GM12892 (cell line): ENCODE measurements at regions not wholly inside any gene's neighbourhood (a gene's known extent, or its start where the extent isn't known, plus 50 kb on each side); places are given as distances from the start of the nearest gene placed in this dataset.

Experiments used
- DNase-seq: peaks from one replicate; pipeline ENCODE4 v3.0.0; 2011; ENCODE audit not compliant: insufficient read length
- FAIRE-seq: peaks from 2 replicates; lab custom pipeline; 2011; peaks lifted over from hg19 to GRCh38; lab: Jason Lieb, UNC
- POLR2A ChIP-seq: IDR thresholded peaks from 2 replicates; pipeline ENCODE4 v1.6.1; 2011; ENCODE audit warnings: low read depth, low read length, control low read depth
- POLR2AphosphoS5 ChIP-seq: IDR thresholded peaks from 2 replicates; pipeline ENCODE4 v1.6.1; 2011; ENCODE audit warnings: low read depth, low read length, control low read depth
- TAF1 ChIP-seq: IDR thresholded peaks from 2 replicates; pipeline ENCODE4 v1.6.1; 2011; ENCODE audit warnings: low read depth, mild to moderate bottlenecking, control low read depth, low read length, borderline replicate concordance

DNA sequence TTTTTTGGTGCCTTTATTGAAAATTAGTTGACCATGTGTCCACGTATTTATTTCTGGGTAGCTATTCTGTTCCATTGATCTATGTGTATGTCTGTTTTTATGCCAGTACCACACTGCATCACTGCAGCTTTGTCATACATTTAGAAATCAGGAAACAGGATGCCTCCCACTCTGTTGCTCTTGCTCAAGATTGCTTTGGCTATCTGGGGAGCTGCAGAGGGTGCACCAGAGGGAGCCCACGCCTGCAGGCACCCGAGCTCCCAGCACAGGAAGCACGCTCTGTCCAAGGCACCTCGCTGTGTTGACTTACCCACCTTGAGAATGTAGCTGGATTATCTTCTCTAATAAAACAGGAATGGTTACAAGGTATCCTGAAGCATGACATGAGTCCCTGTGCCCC lies 301.7 kb downstream of the TCERG1L start:
- no peak for DNase-seq
- FAIRE-seq, result no peak
- no peak for TF ChIP-seq POLR2A
- no peak for TF ChIP-seq TAF1
- TF ChIP-seq POLR2AphosphoS5, result no peak

- DNase-seq (no peak), FAIRE-seq (no peak)
- TF ChIP-seq TAF1, result no peak
- TF ChIP-seq POLR2A, result no peak
- TF ChIP-seq POLR2AphosphoS5, result no peak
Observed at GRCh38 chr10:131010965-131011575, 300.5 kb downstream of the TCERG1L start.

DNA sequence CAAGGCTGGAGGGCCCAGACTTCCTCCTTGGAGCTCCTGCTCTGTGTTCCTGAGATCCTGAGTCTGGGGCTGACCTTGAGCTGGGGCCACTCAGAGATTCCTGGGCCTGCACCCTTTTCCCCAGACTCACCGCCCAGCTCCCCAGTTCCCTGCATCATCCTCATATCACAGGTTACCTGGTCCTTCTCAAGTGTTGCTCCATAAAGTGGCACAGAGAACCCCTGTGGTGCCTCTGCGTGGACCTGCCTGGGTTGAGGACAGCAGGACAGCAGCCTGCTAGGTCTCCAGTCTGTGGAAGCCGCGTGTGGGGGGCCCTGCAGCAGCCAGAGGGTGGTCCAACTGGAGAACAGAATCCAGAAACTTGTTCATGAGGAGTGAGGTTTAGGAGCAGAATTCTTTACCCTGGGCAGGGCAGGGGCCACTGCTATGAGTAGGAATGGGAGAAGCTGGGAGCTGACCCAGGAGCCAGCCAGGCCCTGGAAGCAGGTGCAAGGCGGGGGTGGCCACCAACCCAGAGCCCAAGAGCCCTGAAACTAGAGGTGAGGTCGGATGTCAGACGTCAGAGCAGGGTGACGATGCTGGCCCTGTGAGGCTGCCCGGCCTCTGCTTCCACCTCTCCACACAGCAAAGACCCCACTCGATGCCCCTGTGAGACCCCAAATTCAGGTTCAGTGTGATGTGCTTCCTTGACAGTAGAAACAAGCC lies 299.4 kb downstream of the TCERG1L start:
- TF ChIP-seq POLR2AphosphoS5, result no peak
- no peak for TF ChIP-seq POLR2A
- TF ChIP-seq TAF1, result no peak
- DNase-seq (no peak), FAIRE-seq (no peak)

- no peak for FAIRE-seq
- DNase-seq, result no peak
- TF ChIP-seq POLR2A (no peak), POLR2AphosphoS5 (no peak), TAF1 (no peak)
Observed at GRCh38 chr10:131012641-131012985, 298.9 kb downstream of the TCERG1L start.

DNA sequence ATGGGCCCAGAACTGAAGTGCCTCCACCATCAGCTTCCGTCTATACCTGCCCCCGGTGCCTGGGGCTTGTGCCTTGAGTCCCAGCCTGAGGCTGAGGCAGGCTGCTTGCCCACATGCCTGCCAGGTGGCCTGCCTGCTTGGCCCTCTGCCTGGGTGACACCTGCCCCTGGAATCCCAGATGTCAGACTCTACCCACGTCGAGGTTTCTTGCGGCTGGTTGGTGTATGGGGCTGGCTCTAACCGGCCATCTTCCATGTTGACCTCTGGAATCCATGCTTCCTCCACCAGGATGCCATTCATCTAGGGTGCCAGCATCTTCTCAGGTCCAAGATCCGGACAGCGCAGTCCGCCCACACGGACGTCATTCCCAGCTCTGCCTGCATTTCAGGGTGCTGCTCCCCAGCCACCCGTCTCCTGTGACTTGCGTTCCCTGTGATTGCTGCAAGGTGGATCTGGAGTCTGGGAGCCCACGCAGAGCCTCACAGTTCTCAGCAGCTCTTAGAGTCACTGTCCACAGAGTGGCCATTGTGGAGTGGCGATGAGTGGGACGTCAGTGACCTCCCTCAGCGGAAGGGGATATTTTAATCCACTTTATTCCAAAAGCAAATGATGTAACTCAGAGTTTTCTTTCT lies 298.1 kb downstream of the TCERG1L start:
- FAIRE-seq (no peak), DNase-seq (no peak)
- TF ChIP-seq TAF1, result no peak
- no peak for TF ChIP-seq POLR2A
- TF ChIP-seq POLR2AphosphoS5, result no peak

DNA sequence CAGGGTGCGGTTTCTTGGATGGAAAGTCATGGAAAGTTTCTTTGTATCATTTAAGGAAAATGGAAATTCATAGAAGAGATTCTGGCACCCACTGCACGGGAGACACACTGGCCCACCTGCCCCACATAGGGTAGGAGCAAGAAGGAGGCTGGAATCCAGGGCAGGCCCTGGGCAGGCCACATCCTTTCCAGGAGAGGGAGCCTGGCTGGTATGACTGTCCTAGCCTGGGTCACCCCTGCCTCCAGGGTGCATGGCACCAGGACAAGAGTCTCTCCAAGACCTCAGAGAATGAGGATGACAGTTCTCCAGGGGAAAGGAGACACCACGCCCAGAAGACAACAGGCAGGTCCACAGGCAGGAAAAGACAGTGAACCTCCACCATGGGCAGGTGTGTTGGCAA lies 297.2 kb downstream of the TCERG1L start:
- TF ChIP-seq POLR2A (no peak), TAF1 (no peak), POLR2AphosphoS5 (no peak)
- FAIRE-seq (no peak), DNase-seq (no peak)

DNA sequence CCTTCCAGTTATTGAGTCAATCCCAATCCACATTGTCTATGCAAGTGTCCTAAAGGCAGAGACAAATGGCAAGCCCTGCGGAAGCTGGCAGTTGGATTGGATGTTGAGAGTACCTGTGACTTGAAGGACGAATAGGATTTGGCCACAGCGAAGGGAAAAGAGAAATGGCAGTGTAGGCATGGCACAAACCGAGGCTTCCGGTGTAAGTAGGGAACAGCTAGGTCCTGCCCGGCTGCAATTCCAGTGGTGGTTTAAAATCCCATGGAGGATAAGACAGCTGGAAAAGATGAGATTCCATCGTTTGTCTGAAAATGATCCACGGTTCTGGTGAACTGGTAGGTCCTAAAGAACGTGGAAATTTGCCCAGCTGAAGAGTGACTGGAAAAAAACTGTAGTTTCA lies 296.2 kb downstream of the TCERG1L start:
- no peak for DNase-seq
- TF ChIP-seq POLR2AphosphoS5 (no peak), POLR2A (no peak), TAF1 (no peak)
- FAIRE-seq, result no peak

DNA sequence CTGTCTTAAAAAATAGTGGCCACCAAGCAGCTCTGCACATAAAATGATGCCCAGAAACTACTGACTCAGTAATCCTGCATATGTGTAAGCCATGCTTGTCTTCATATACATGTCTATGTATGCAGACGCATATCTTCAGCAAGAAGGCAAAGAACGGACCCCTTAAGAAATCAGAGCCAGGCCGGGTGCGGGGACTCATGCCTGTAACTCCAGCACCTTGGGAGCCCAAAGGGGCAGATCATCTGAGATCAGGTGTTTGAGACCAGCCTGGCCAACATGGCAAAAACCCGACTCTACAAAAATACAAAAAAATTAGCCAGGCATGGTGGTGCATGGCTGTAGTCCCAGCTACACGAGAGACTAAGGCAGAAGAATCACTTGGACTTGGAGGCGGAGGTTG lies 295.0 kb downstream of the TCERG1L start:
- FAIRE-seq, result no peak
- no peak for TF ChIP-seq TAF1
- no peak for TF ChIP-seq POLR2A
- no peak for DNase-seq

DNA sequence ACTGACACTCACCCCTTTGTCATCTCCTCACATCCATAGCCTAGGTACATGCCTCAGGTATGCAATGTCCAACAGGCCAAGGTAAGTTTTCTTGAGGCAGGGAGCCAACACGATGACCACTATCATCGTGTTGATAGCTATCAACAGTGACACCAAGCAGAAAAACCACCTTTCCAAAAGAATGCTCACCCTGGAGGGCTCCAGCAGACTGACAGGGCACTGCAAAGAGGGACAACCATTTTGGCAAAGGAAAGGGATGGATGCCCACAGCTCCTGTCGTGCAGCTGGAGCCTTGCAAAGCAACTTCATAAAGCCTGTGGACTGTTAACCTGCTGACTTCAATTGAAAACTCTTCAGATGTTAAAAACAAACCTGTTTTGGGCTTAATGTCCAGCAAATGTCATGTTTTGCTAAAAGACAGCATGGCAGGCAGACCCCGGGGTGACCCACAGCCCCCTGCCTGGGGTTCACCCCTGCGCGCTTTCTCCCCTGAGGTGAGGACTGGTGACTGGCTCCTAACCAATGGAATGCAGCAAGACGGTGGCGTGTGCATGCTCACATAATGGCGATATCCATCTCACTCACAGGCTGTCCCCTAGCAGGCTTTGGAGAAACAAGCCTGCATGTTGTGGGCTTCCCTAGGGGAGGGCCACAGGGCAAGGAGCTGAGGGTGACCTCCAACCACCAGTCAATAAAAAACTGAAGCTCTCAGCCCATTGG lies 293.8 kb downstream of the TCERG1L start:
- FAIRE-seq (no peak), DNase-seq (no peak)
- TF ChIP-seq TAF1, result no peak
- no peak for TF ChIP-seq POLR2A
- TF ChIP-seq POLR2AphosphoS5, result no peak

DNA sequence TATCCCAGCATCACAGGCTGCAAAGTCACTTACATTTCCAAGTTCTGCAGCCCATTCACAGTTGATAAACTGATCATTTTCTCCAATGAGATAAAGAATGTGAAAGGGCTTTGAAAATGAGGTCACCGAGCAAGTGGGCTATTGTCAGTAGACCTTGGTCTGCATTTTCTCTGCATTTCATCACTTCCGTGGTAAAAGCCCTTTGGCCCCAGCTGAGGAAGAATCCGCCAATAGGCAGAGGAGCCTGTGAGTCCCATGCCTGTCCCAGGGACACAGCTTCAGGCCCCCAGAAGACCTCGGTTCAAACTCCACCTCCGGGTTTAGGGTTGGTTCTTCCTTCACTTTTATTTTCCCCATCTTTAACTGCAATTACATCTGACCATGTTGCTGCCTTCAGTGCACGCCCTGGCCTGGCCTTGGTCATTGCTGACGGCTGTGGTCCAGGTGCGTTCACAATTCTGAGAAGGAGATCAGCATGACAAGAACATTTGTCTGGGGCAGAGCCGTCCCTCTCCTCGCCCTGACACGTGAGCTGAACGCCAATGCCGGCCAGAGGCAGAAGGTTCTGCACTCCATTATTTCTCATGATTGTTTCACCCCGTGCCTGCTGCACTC lies 292.5 kb downstream of the TCERG1L start:
- no peak for TF ChIP-seq POLR2A
- TF ChIP-seq TAF1, result no peak
- DNase-seq (no peak), FAIRE-seq (no peak)

DNA sequence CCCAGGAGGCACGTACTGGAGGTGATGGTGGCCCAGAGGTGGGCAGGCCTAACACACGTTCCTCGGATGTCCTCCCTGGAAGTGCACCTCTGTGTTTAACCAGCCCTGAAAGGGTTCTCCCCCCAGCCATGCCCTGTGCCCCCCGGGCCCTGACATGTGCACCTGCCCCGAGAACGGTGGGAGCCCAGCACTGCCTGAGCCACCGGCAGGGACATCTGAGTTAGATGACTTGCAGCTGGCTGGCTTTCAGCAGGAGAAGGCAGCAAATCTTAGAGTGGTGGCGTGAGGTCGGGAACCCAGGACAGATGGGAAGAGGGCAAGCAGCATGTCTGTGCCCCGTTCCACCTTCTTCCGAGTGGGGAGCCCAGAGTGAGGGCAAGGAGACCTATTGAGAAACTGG lies 291.8 kb downstream of the TCERG1L start:
- FAIRE-seq (no peak), DNase-seq (no peak)
- TF ChIP-seq POLR2AphosphoS5 (no peak), POLR2A (no peak), TAF1 (no peak)
